Iris pigment epithelial cell (primary cell): ENCODE measurements at regions not wholly inside any gene's neighbourhood (a gene's known extent, or its start where the extent isn't known, plus 50 kb on each side); places are given as distances from the start of the nearest gene placed in this dataset.
"Not testable (repeated sequence)": the region's sequence is repeated elsewhere in the genome, so short reads cannot be mapped to it uniquely, and the experiment has no call there.

Experiments
- DNase-seq: peaks from one replicate; pipeline ENCODE4 v3.0.0-alpha.2; 2011; ENCODE audit warnings: low read depth

GRCh38 chr2:10183146-10183675, 60.7 kb downstream of the RRM2 start:
- no peak for DNase-seq

GRCh38 chr2:10184421-10184820, 61.9 kb downstream of the RRM2 start:
- DNase-seq = no peak

GRCh38 chr2:10185046-10185445, 62.5 kb downstream of the RRM2 start:
- DNase-seq = no peak

GRCh38 chr2:10185755-10186154, 63.2 kb downstream of the RRM2 start:
- no peak for DNase-seq

- DNase-seq = no peak
These were observed 64.5 kb downstream of the RRM2 start for GRCh38 chr2:10186868-10187535.

- DNase-seq = no peak
These were observed 65.1 kb downstream of the RRM2 start for GRCh38 chr2:10187661-10188060.

GRCh38 chr2:10188211-10188610, 65.7 kb downstream of the RRM2 start:
- DNase-seq = peak; percentile 42

GRCh38 chr2:10188729-10189305, 66.3 kb downstream of the RRM2 start:
- DNase-seq = no peak

GRCh38 chr2:10190255-10190654, 67.7 kb downstream of the RRM2 start:
- no peak for DNase-seq

- no peak for DNase-seq
These were observed 68.4 kb downstream of the RRM2 start for GRCh38 chr2:10190737-10191532.

- no peak for DNase-seq
These were observed 69.0 kb downstream of the RRM2 start for GRCh38 chr2:10191554-10191953.

GRCh38 chr2:10192392-10193015, 70.0 kb downstream of the RRM2 start:
- DNase-seq = no peak

- DNase-seq = no peak
These were observed 70.8 kb downstream of the RRM2 start for GRCh38 chr2:10193276-10193795.

- DNase-seq = peak; percentile 38
These were observed 71.6 kb downstream of the RRM2 start for GRCh38 chr2:10193851-10194820.

- DNase-seq = no peak
These were observed 73.0 kb downstream of the RRM2 start for GRCh38 chr2:10195278-10196109.

GRCh38 chr2:10196110-10196892, 73.8 kb downstream of the RRM2 start:
- DNase-seq = no peak

GRCh38 chr2:10196948-10197696, 74.6 kb downstream of the RRM2 start:
- no peak for DNase-seq

- no peak for DNase-seq
These were observed 75.1 kb downstream of the RRM2 start for GRCh38 chr2:10197697-10198076.

GRCh38 chr2:10198482-10198881, 75.9 kb downstream of the RRM2 start:
- not testable (repeated sequence) for DNase-seq
